HCT116 (cell line): ENCODE measurements at regions not wholly inside any gene's neighbourhood (a gene's known extent, or its start where the extent isn't known, plus 50 kb on each side); places are given as distances from the start of the nearest gene placed in this dataset.

Experiments
- ATAC-seq: fragments of 200-7000 bp; cut with Tn5 transposase; 2 replicates; pipeline ENCODE4 v1.9.1; 2020; ENCODE audit warnings: mild to moderate bottlenecking, moderate library complexity
- BruUV-seq: library from RNA; stranded (reverse); fragments of 400-500 nt; replicated peaks from 2 replicates; lab custom pipeline; 2021; lab: Mats Ljungman, UMichigan
- CTCF ChIA-PET: fragments of 300-600 bp; sonication (Branson Sonifier 250); formaldehyde crosslinking; loops from one replicate; lab custom pipeline; 2021; ENCODE audit warnings: antibody characterized with exemption; lab: Charles Lee
- POLR2A ChIA-PET: fragments of 300-600, 350-600 bp; sonication (Branson Sonifier 250); formaldehyde crosslinking; loops from one replicate; lab custom pipeline; 2021; ENCODE audit warnings: antibody characterized with exemption; lab: Charles Lee
- RAD21 ChIA-PET, 2 experiments: fragments of 300-600 bp; sonication (Branson Sonifier 250); formaldehyde crosslinking; loops; one replicate each; lab custom pipeline; 2023; ENCODE audit warnings: low total read pairs in 2 of 2; ENCODE audit not compliant: uncharacterized antibody in 2 of 2, unreplicated experiment in 2 of 2, low non-redundant PET in 1 of 2; lab: Charles Lee
- DNase-seq: peaks from one replicate; pipeline ENCODE4 v3.0.0-alpha.2; 2010; ENCODE audit warnings: low read depth, low spot score
- H2AFZ ChIP-seq: fragments of 200-600 bp; shearing (Covaris generic), sonication (generic); 2 replicates; pipeline ENCODE4 v1.6.1; 2017; ENCODE audit warnings: low read depth, mixed run types, mixed read lengths, antibody characterized with exemption, low read length; ENCODE audit not compliant: poor library complexity, severe bottlenecking
- H3K27ac ChIP-seq: 2 replicates; pipeline ENCODE4 v1.5.1; 2012; ENCODE audit warnings: low read depth, low read length
- H3K27me3 ChIP-seq: fragments of 200-600 bp; sonication (generic); 2 replicates; pipeline ENCODE4 v1.6.1; 2016; ENCODE audit warnings: mixed run types, low read length, mixed read lengths; ENCODE audit not compliant: insufficient read depth
- H3K36me3 ChIP-seq, 2 experiments: fragments of 200-500 bp in 1 of 2; fragments of 200-600 bp in 1 of 2; sonication (Bioruptor generic) in 1 of 2; sonication (generic) in 1 of 2; 2 replicates each; pipeline versions ENCODE4 v1.5.1 to v1.6.1; 2014 to 2016; ENCODE audit warnings: low read length in 2 of 2, inconsistent platforms in 1 of 2, mixed read lengths in 1 of 2, mixed run types in 1 of 2; ENCODE audit not compliant: insufficient read depth in 2 of 2, control insufficient read depth in 1 of 2
- H3K4me1 ChIP-seq, 2 experiments: fragments of 200-600 bp in 1 of 2; sonication (generic) in 1 of 2; 2 replicates each; pipeline versions ENCODE4 v1.5.1 to v1.6.1; 2012 to 2017; ENCODE audit warnings: low read length in 2 of 2, inconsistent platforms in 1 of 2, mild to moderate bottlenecking in 1 of 2, mixed read lengths in 1 of 2, mixed run types in 1 of 2, moderate library complexity in 1 of 2; ENCODE audit not compliant: insufficient read depth in 2 of 2, control insufficient read depth in 1 of 2
- H3K4me2 ChIP-seq: fragments of 200-600 bp; sonication (generic); 2 replicates; pipeline ENCODE4 v1.6.1; 2017; ENCODE audit warnings: mixed run types, low read length, mixed read lengths
- H3K4me3 ChIP-seq, 2 experiments: fragments of 200-600 bp in 1 of 2; sonication (generic) in 1 of 2; replicated peaks in 1 of 2; 2 replicates each; pipeline ENCODE4 v1.5.1; 2011 to 2016; ENCODE audit warnings: low read length in 2 of 2, control low read depth in 1 of 2, low read depth in 1 of 2, mild to moderate bottlenecking in 1 of 2, mixed read lengths in 1 of 2, mixed run types in 1 of 2
- H3K79me2 ChIP-seq: fragments of 200-600 bp; sonication (generic); 2 replicates; pipeline ENCODE4 v1.6.1; 2017; ENCODE audit warnings: mild to moderate bottlenecking, mixed run types, low read length, moderate library complexity, mixed read lengths; ENCODE audit not compliant: insufficient read depth
- H3K9ac ChIP-seq: fragments of 200-600 bp; sonication (generic); 2 replicates; pipeline ENCODE4 v1.6.1; 2016; ENCODE audit warnings: low read length, mixed read lengths
- H3K9me2 ChIP-seq: fragments of 200-600 bp; sonication (generic), shearing (Covaris generic); 2 replicates; pipeline ENCODE4 v1.6.1; 2017; ENCODE audit warnings: mixed run types, mild to moderate bottlenecking, moderate library complexity; ENCODE audit not compliant: insufficient read depth
- H3K9me3 ChIP-seq, 2 experiments: fragments of 200-500 bp in 1 of 2; fragments of 200-600 bp in 1 of 2; sonication (Bioruptor generic) in 1 of 2; sonication (generic) in 1 of 2; 2 replicates each; pipeline ENCODE4 v1.6.1; 2014 to 2017; ENCODE audit warnings: low read length in 2 of 2, mixed read lengths in 2 of 2, inconsistent platforms in 1 of 2, low read depth in 1 of 2, mild to moderate bottlenecking in 1 of 2, mixed run types in 1 of 2, moderate library complexity in 1 of 2; ENCODE audit not compliant: control insufficient read depth in 1 of 2, insufficient read depth in 1 of 2
- H4K20me1 ChIP-seq: fragments of 200-600 bp; sonication (generic), shearing (Covaris generic); 2 replicates; pipeline ENCODE4 v1.6.1; 2017; ENCODE audit warnings: mixed run types, mild to moderate bottlenecking, moderate library complexity; ENCODE audit not compliant: insufficient read depth
- EGR1 ChIP-seq: IDR thresholded peaks from 2 replicates; pipeline ENCODE4 v1.6.1; 2012; ENCODE audit warnings: low read depth
- EZH2 ChIP-seq: fragments of 200-600 bp; sonication (generic); IDR thresholded peaks from 2 replicates; pipeline ENCODE4 v1.6.1; 2017; ENCODE audit warnings: antibody characterized with exemption, mixed run types
- EZH2phosphoT487 ChIP-seq: fragments of 200-600 bp; IDR thresholded peaks from 2 replicates; pipeline ENCODE4 v1.6.1; 2018; ENCODE audit warnings: antibody characterized with exemption, borderline replicate concordance
- POLR2A ChIP-seq: IDR thresholded peaks from 2 replicates; pipeline ENCODE4 v1.7.0; 2011; ENCODE audit warnings: borderline replicate concordance; ENCODE audit not compliant: insufficient read depth, insufficient read length; ENCODE audit errors: extremely low read depth
- REST ChIP-seq: IDR thresholded peaks from 2 replicates; pipeline ENCODE4 v1.6.1; 2012; ENCODE audit warnings: low read depth
- SIN3A ChIP-seq: IDR thresholded peaks from 2 replicates; pipeline ENCODE4 v1.6.1; 2012; ENCODE audit warnings: low read depth
- SP1 ChIP-seq: IDR thresholded peaks from 2 replicates; pipeline ENCODE4 v1.6.1; 2012; ENCODE audit warnings: low read depth
- SRF ChIP-seq: IDR thresholded peaks from 2 replicates; pipeline ENCODE4 v1.6.1; 2012; ENCODE audit warnings: low read depth
- TCF7L2 ChIP-seq: IDR thresholded peaks from 2 replicates; pipeline ENCODE4 v1.7.0; 2011; ENCODE audit warnings: borderline replicate concordance, inconsistent platforms; ENCODE audit not compliant: insufficient read depth, insufficient read length; ENCODE audit errors: extremely low read depth
- YY1 ChIP-seq: IDR thresholded peaks from 2 replicates; pipeline ENCODE4 v1.6.1; 2011; ENCODE audit warnings: low read length, low read depth, moderate library complexity, mild to moderate bottlenecking; ENCODE audit not compliant: insufficient replicate concordance; ENCODE audit errors: extremely low read depth
- ZBTB33 ChIP-seq: IDR thresholded peaks from 2 replicates; pipeline ENCODE4 v1.6.1; 2011; ENCODE audit warnings: mild to moderate bottlenecking, low read length, moderate library complexity; ENCODE audit not compliant: insufficient replicate concordance; ENCODE audit errors: extremely low read depth
- intact Hi-C: fragments of 100-400 bp; cut with micrococcal nuclease; formaldehyde crosslinking; loops from 2 replicates; pipeline ENCODE4 v1.10.0; 2022
- TF ChIP-seq, protein P1 (sequence below): IDR thresholded peaks from 2 replicates; pipeline ENCODE4 v1.6.1; 2012

- DNase-seq: no peak
- Histone ChIP-seq H4K20me1 (no peaks in the 10 kb centered on the region), H2AFZ (no peak overlapping the region), H3K27me3 (no peaks in the 10 kb centered on the region), H3K9me2 (no peaks in the 10 kb centered on the region), H3K9ac (no peak overlapping the region), H3K9me3 (no peaks in the 10 kb centered on the region), H3K4me1 (no peaks in the 10 kb centered on the region), H3K27ac (no peak overlapping the region), H3K4me2 (no peak overlapping the region), H3K4me3 (no peak overlapping the region), H3K79me2 (no peaks in the 10 kb centered on the region), H3K36me3 (no peaks in the 10 kb centered on the region; a peak in 1 of 4 replicates)
- ChIA-PET POLR2A (no interaction called here), CTCF (no interaction called here), RAD21 (no interaction called here)
- no TSS peak for BruUV-seq
- ATAC-seq: no peak
- intact Hi-C loops: no loop called here
- TF ChIP-seq POLR2A: no peak
- no peak for TF ChIP-seq YY1
- no peak for TF ChIP-seq SRF
- no peak for TF ChIP-seq REST
- TF ChIP-seq EGR1: no peak
Measured at GRCh38 chr2:33822964-33823363, 223.9 kb upstream of the FAM98A start.

GRCh38 chr2:33812707-33813106 lies 213.6 kb upstream of the FAM98A start:
- no peak overlapping the region for H2AFZ ChIP-seq
- H3K27me3 ChIP-seq: no peaks in the 10 kb centered on the region
- H3K9ac ChIP-seq: no peak overlapping the region
- ChIA-PET POLR2A (no interaction called here), CTCF (no interaction called here), RAD21 (no interaction called here)
- no peaks in the 10 kb centered on the region for H3K79me2 ChIP-seq
- DNase-seq (no peak), ATAC-seq (no peak)
- no peaks in the 10 kb centered on the region for H3K36me3 ChIP-seq
- no peaks in the 10 kb centered on the region for H3K9me2 ChIP-seq
- no peaks in the 10 kb centered on the region for H3K4me1 ChIP-seq
- no TSS peak for BruUV-seq
- no peak overlapping the region for H3K27ac ChIP-seq
- intact Hi-C loops: no loop called here
- H4K20me1 ChIP-seq: no peaks in the 10 kb centered on the region
- H3K4me2 ChIP-seq: no peak overlapping the region
- no peak overlapping the region for H3K4me3 ChIP-seq
- H3K9me3 ChIP-seq: no peaks in the 10 kb centered on the region
- TF ChIP-seq SIN3A (no peak), SRF (no peak), EZH2 (no peak), SP1 (no peak), ZBTB33 (no peak), TCF7L2 (no peak), EZH2phosphoT487 (no peak)
- TF ChIP-seq, protein P1, sequence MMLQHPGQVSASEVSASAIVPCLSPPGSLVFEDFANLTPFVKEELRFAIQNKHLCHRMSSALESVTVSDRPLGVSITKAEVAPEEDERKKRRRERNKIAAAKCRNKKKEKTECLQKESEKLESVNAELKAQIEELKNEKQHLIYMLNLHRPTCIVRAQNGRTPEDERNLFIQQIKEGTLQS: no peak
